HCT116 (cell line): ENCODE measurements at regions not wholly inside any gene's neighbourhood (a gene's known extent, or its start where the extent isn't known, plus 50 kb on each side); places are given as distances from the start of the nearest gene placed in this dataset.

Experiments
- POLR2A ChIP-seq: IDR thresholded peaks from 2 replicates; pipeline ENCODE4 v1.7.0; 2011; ENCODE audit warnings: borderline replicate concordance; ENCODE audit not compliant: insufficient read depth, insufficient read length; ENCODE audit errors: extremely low read depth
- SRF ChIP-seq: IDR thresholded peaks from 2 replicates; pipeline ENCODE4 v1.6.1; 2012; ENCODE audit warnings: low read depth
- TF ChIP-seq, protein P1 (sequence below), 3 experiments: fragments of 200-600 bp in 1 of 3; sonication (generic) in 1 of 3; IDR thresholded peaks in 2 of 3; conservative IDR thresholded peaks in 1 of 3; 2 replicates each; pipeline ENCODE4 v1.5.1; 2012 to 2017; ENCODE audit warnings: low read depth in 2 of 3, low read length in 2 of 3, antibody characterized with exemption in 1 of 3, borderline replicate concordance in 1 of 3, control low read depth in 1 of 3, mild to moderate bottlenecking in 1 of 3, mixed read lengths in 1 of 3, mixed run types in 1 of 3, moderate library complexity in 1 of 3; ENCODE audit not compliant: insufficient read depth in 1 of 3
- TF ChIP-seq, protein P2 (sequence below): IDR thresholded peaks from 2 replicates; pipeline ENCODE4 v1.6.1; 2012

DNA sequence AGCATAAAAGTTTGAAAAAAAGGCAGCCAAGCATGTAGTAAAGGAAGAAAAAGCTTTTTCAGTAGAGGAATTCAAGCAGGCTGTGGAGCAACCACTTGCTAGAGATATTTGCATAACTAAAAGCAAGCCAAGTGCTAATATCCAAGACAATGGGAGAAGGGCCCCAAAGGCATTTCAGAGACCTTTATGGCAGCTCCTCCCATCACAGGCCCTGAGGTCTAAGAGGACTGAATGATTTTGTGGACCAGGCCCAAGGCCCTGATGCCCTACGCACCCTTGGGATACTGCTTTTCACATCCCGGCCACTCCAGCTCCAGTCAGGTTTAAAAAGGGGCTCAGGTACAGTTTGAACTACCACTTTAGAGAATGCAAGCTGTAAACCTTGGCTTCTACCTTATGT lies 261.7 kb upstream of the SEMA3C start:
- TF ChIP-seq, protein P1, sequence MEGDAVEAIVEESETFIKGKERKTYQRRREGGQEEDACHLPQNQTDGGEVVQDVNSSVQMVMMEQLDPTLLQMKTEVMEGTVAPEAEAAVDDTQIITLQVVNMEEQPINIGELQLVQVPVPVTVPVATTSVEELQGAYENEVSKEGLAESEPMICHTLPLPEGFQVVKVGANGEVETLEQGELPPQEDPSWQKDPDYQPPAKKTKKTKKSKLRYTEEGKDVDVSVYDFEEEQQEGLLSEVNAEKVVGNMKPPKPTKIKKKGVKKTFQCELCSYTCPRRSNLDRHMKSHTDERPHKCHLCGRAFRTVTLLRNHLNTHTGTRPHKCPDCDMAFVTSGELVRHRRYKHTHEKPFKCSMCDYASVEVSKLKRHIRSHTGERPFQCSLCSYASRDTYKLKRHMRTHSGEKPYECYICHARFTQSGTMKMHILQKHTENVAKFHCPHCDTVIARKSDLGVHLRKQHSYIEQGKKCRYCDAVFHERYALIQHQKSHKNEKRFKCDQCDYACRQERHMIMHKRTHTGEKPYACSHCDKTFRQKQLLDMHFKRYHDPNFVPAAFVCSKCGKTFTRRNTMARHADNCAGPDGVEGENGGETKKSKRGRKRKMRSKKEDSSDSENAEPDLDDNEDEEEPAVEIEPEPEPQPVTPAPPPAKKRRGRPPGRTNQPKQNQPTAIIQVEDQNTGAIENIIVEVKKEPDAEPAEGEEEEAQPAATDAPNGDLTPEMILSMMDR (IDR thresholded peaks at IDR 0.05 in 2 of 3, conservative IDR thresholded peaks at IDR 0.05 in 1 of 3; ENCODE audit: borderline replicate concordance in 1 of 3, insufficient read depth in 1 of 3, low read depth in 2 of 3, low read length in 2 of 3), result no peak
- TF ChIP-seq POLR2A, result no peak
- TF ChIP-seq, protein P2, sequence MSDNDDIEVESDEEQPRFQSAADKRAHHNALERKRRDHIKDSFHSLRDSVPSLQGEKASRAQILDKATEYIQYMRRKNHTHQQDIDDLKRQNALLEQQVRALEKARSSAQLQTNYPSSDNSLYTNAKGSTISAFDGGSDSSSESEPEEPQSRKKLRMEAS, result no peak
- TF ChIP-seq SRF, result no peak
